Type B pancreatic cell (in vitro differentiated cells): ENCODE measurements at regions not wholly inside any gene's neighbourhood (a gene's known extent, or its start where the extent isn't known, plus 50 kb on each side); places are given as distances from the start of the nearest gene placed in this dataset.

Experiments used
- DNase-seq: peaks from one replicate; pipeline ENCODE4 v3.0.0; 2021; ENCODE audit warnings: mixed read lengths; ENCODE audit not compliant: unreplicated experiment; ENCODE audit errors: extremely low spot score
- H3K27ac Mint-ChIP-seq: 2 replicates; pipeline ENCODE4 v1.8.0; 2021; ENCODE audit warnings: mild to moderate bottlenecking, mixed read lengths
- H3K27me3 Mint-ChIP-seq: 2 replicates; pipeline ENCODE4 v1.8.0; 2021; ENCODE audit warnings: mixed read lengths
- H3K36me3 Mint-ChIP-seq: 2 replicates; pipeline ENCODE4 v1.8.0; 2021; ENCODE audit warnings: mixed read lengths
- H3K4me1 Mint-ChIP-seq: one replicate; pipeline ENCODE4 v1.8.0; 2021; ENCODE audit warnings: mixed read lengths; ENCODE audit not compliant: unreplicated experiment
- H3K4me3 Mint-ChIP-seq: 2 replicates; pipeline ENCODE4 v1.8.0; 2021; ENCODE audit warnings: mild to moderate bottlenecking, mixed read lengths
- H3K9me3 Mint-ChIP-seq: 2 replicates; pipeline ENCODE4 v1.8.0; 2021; ENCODE audit warnings: mixed read lengths
- TF ChIP-seq, protein P1 (sequence below): fragments of 200-600 bp; sonication (generic); conservative IDR thresholded peaks from 2 replicates; pipeline ENCODE4 v1.5.0; 2021; ENCODE audit warnings: antibody characterized with exemption, mild to moderate bottlenecking

DNA sequence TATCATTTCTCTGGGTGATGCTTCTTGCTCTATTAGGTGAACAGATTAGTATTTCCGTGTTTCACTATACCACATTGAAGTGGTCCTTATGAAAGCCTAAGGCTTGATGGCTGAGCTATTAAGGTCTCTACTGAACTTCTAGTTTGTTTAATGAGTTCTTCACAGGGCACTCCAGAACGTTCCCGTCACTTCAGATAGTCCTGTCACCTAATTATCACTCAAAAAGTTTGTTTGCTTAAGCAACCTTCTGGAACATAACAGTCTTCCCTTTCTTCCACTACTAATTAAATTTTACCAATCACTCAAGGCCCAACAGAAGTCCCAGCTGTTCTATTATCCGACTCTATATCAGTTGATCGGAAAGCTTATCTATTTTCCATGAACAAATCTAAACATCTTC is 104.6 kb upstream of the ZC3H11B start:
- DNase-seq, result no peak
- TF ChIP-seq, protein P1, sequence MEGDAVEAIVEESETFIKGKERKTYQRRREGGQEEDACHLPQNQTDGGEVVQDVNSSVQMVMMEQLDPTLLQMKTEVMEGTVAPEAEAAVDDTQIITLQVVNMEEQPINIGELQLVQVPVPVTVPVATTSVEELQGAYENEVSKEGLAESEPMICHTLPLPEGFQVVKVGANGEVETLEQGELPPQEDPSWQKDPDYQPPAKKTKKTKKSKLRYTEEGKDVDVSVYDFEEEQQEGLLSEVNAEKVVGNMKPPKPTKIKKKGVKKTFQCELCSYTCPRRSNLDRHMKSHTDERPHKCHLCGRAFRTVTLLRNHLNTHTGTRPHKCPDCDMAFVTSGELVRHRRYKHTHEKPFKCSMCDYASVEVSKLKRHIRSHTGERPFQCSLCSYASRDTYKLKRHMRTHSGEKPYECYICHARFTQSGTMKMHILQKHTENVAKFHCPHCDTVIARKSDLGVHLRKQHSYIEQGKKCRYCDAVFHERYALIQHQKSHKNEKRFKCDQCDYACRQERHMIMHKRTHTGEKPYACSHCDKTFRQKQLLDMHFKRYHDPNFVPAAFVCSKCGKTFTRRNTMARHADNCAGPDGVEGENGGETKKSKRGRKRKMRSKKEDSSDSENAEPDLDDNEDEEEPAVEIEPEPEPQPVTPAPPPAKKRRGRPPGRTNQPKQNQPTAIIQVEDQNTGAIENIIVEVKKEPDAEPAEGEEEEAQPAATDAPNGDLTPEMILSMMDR, result no peak
- Mint-ChIP-seq H3K4me3 (no peak overlapping the region), H3K27ac (no peak overlapping the region), H3K4me1 (peaks cover 10% of the 10 kb centered on the region), H3K36me3 (no peaks in the 10 kb centered on the region), H3K9me3 (no peaks in the 10 kb centered on the region), H3K27me3 (no peaks in the 10 kb centered on the region)

DNA sequence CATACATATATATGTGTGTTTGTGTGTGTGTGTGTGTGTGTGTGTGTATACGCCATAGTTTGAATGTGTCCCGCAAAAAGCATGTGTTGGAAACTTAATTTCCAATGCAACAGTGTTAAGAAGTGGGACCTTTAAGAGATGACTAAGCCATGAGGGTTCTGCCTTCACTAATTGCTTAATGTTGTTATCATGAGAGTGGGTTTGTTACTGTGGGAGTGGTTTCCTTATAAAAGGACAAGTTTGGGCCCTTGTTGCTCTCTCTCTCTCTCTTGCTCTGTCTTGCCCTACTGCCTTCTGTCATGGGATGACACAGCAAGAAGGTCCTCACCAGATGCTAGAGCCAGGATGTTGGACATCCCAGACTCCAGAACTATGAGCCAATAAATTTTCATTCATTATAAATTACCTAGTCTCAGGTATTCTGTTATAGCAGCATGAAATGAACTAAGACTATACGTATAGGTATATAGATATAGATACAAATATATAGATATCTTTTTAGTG is 103.8 kb upstream of the ZC3H11B start:
- no peak for DNase-seq
- peaks cover 10% of the 10 kb centered on the region for H3K4me1 Mint-ChIP-seq
- no peak overlapping the region for H3K27ac Mint-ChIP-seq
- no peak overlapping the region for H3K4me3 Mint-ChIP-seq
- H3K36me3 Mint-ChIP-seq, result no peaks in the 10 kb centered on the region
- no peaks in the 10 kb centered on the region for H3K27me3 Mint-ChIP-seq
- TF ChIP-seq, protein P1, result no peak
- H3K9me3 Mint-ChIP-seq, result no peaks in the 10 kb centered on the region

DNA sequence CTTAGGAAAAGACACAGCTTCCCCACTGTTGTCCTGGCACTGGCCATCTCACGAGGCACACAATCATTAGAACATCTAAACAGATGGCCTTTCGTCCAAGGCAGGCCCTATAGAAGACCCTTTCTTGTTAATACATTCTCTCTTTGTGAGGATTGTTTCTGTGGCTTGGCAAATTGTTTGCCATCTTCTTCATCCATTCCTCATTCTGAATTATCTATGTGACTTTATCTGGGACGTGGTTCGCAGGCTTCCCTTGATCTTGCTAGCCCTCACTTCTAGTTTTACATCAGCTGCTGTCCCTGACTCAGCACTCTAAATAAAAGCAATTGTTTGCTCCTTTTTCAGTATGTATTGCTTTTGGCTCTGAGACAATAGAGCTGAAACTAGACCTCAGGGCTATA is 101.1 kb upstream of the ZC3H11B start:
- peaks cover 6% of the 10 kb centered on the region for H3K9me3 Mint-ChIP-seq
- TF ChIP-seq, protein P1, result no peak
- no peaks in the 10 kb centered on the region for H3K36me3 Mint-ChIP-seq
- peaks cover 10% of the 10 kb centered on the region for H3K4me1 Mint-ChIP-seq
- no peak overlapping the region for H3K27ac Mint-ChIP-seq
- H3K27me3 Mint-ChIP-seq, result no peaks in the 10 kb centered on the region
- no peak for DNase-seq
- H3K4me3 Mint-ChIP-seq, result no peak overlapping the region

DNA sequence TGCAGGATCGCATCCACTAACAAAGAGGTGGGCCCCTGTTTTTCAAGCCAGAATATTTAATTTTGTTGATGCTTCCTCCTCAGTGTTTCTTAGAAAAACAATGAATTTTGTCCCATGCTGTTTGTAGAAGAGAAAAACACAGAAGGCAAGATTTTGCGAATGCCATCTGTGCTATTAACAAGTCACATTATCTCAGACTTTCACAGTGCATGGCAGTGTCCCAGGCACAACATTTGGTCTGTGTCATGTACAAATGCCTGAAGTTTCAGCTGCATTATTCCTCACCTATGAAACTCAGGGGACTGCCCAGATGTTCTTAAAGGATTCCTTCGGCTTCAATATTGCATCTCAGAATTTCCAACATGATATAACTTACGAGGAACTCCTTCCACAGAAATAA is 99.6 kb upstream of the ZC3H11B start:
- H3K4me1 Mint-ChIP-seq, result peaks cover 10% of the 10 kb centered on the region
- DNase-seq, result no peak
- TF ChIP-seq, protein P1, result no peak
- peaks cover 6% of the 10 kb centered on the region for H3K9me3 Mint-ChIP-seq
- no peak overlapping the region for H3K27ac Mint-ChIP-seq
- H3K27me3 Mint-ChIP-seq, result no peaks in the 10 kb centered on the region
- H3K4me3 Mint-ChIP-seq, result no peak overlapping the region
- no peaks in the 10 kb centered on the region for H3K36me3 Mint-ChIP-seq

DNA sequence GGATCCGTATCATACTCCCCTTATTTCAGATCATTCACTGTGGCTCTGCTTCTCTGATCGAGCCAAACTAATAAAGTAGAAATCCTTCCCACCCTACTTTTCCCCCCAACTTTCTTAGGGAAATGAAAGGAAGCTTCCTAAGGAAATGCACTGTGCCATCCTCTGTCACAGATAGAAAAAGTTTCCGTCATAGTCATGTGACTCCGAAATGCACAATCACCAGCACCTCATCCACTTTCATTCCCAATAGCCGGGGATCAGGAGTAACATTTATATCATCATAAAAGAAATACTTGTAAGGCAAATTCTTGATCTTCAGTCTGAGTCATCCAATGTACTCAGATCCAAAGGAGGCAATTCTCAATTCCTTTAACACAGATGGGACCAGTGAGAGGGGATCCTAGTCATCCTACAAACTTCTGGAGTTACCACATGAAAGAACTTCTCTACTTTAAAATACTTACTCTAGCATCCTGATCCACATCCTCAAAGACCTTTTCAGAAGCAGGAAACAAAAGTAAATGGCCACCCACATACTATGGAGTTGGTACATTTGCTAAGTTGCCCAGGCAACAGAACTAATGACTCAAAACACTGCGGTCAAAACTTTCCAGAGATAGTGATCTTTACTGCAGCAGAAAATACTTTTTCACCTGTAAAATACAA is 97.8 kb upstream of the ZC3H11B start:
- Mint-ChIP-seq H3K4me1 (peaks cover 10% of the 10 kb centered on the region), H3K27me3 (no peaks in the 10 kb centered on the region), H3K27ac (no peak overlapping the region), H3K36me3 (no peaks in the 10 kb centered on the region), H3K4me3 (no peak overlapping the region), H3K9me3 (peaks cover 7% of the 10 kb centered on the region)
- no peak for DNase-seq
- TF ChIP-seq, protein P1, result no peak
